ENCODE measurements at regions not wholly inside any gene's neighbourhood (a gene's known extent, or its start where the extent isn't known, plus 50 kb on each side); places are given as distances from the start of the nearest gene placed in this dataset.

- DNase-seq: no peak
Observed at GRCh38 chr11:64502634-64503033, 53.1 kb upstream of the SLC22A11 start.

DNA sequence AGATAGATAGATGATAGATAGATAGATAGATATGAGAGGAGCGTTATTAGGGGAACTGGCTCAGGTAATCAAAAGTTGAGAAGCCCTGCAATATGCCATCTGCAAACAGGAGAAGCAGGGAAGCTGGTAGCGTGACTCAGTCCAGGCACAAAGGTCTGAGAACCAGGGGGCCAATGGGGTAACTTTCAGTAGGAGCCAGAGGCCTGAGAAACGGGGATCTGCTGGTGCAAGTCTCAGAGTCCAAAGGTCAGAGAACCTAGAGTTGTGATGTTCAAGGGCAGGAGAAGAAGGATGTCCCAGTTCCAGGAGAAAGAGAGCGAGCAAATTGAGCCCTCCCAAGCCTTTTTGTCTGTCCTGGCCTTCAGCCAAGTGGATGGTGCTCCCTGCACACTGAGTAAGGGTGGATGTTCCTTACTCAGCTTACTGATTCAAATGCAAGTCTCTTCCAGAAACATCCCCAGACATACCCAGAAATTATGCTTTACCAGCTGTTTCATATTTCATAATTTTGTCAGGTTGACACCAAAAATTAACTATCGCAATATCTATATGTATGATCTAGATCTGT is 52.5 kb upstream of the SLC22A11 start:
- no peak for DNase-seq

DNA sequence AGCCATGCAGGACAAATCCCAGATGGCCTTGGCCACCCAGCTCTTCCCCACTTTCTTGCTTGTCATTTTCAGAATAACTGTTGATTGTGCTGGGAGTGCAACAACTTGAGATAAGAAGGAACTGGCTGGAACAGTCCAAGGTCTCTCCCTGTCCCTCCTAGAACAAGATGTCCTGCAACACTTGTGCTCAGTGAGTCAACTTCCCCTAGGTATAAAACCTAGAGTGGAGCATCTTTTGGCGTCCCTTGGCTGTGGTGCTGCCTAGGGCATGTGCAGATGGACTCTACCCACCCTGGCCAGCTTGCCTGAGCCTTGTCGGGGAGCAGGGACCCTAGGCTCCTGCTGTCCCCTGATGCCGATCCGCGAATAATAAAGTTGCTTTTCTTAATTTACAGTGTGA is 50.7 kb upstream of the SLC22A11 start:
- DNase-seq: no peak
